Heart left ventricle (tissue), 13 donors: ENCODE measurements at regions not wholly inside any gene's neighbourhood (a gene's known extent, or its start where the extent isn't known, plus 50 kb on each side); places are given as distances from the start of the nearest gene placed in this dataset.

Experiments
- POLR2A ChIP-seq, 2 donors: fragments of 450-650 bp; IDR thresholded peaks; one replicate each; pipeline ENCODE4 v1.6.1; 2017; ENCODE audit warnings: antibody characterized with exemption in 2 of 2, mild to moderate bottlenecking in 2 of 2, moderate library complexity in 2 of 2
- TF ChIP-seq, protein P1 (sequence below), 12 donors: fragments of 200-600 bp; sonication (generic) in 4 of 12; IDR thresholded peaks; one replicate each; pipeline versions ENCODE4 v1.5.0 to v1.8.0; 2018 to 2022; ENCODE audit warnings: antibody characterized with exemption in 12 of 12, mild to moderate bottlenecking in 5 of 12
- donor health status: ischemic (EF 13 %, LVEDD 7.1; RV severe dilation, severe dysfunction).
- donor health status: DM: no; HTN: yes; CAD: no.
- donor health status: DM: no; HTN: no; CAD: no.
- donor health status: ischemic (EF 25% LVEDD 6.9; RV normal size, moderate dysfunction).
- donor health status: ischemic (EF 25% LVEDD 5.7; RV mildly dilated, moderate dysfunction).
- donor health status: ischemic (EF 35%, LVEDD 5.7; RV mildly dilated, moderate dysfunction).
- donor health status: nonischemic (EF 11% LVEDD 7.7; RV severe dilation, severe dysfunction).
- donor health status: DM: yes; HTN: yes; CAD: no.
- donor health status: PGD.
- donor health status: ischemic (EF 29% LVEDD 5.4; RV normal size, mild dysfunction).
- donor health status: nonischemic (EF 23%, LVEDD 6.1; RV moderate dilation, normal function).

GRCh38 chr3:73787620-73788019 lies 162.9 kb upstream of the PDZRN3 start:
- TF ChIP-seq, protein P1, sequence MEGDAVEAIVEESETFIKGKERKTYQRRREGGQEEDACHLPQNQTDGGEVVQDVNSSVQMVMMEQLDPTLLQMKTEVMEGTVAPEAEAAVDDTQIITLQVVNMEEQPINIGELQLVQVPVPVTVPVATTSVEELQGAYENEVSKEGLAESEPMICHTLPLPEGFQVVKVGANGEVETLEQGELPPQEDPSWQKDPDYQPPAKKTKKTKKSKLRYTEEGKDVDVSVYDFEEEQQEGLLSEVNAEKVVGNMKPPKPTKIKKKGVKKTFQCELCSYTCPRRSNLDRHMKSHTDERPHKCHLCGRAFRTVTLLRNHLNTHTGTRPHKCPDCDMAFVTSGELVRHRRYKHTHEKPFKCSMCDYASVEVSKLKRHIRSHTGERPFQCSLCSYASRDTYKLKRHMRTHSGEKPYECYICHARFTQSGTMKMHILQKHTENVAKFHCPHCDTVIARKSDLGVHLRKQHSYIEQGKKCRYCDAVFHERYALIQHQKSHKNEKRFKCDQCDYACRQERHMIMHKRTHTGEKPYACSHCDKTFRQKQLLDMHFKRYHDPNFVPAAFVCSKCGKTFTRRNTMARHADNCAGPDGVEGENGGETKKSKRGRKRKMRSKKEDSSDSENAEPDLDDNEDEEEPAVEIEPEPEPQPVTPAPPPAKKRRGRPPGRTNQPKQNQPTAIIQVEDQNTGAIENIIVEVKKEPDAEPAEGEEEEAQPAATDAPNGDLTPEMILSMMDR (IDR thresholded peaks at IDR 0.05), result no peak
- TF ChIP-seq POLR2A (IDR thresholded peaks at IDR 0.05), result no peak
